ENCODE measurements at regions not wholly inside any gene's neighbourhood (a gene's known extent, or its start where the extent isn't known, plus 50 kb on each side); places are given as distances from the start of the nearest gene placed in this dataset.

GRCh38 chr6:105747823-105748405 lies 338.2 kb upstream of the PRDM1 start:
- TF ChIP-seq PBX3 (IDR thresholded peaks at IDR 0.05) (no peak), REST (IDR thresholded peaks at IDR 0.05) (no peak), POLR2A (IDR thresholded peaks at IDR 0.05; ENCODE audit: low read length) (no peak), MYC (IDR thresholded peaks at IDR 0.05; ENCODE audit: borderline replicate concordance, low read length) (no peak), CTCF (IDR thresholded peaks at IDR 0.05) (no peak), JUNB (IDR thresholded peaks at IDR 0.05) (no peak), RFX5 (IDR thresholded peaks at IDR 0.05) (no peak), CHD2 (IDR thresholded peaks at IDR 0.05; ENCODE audit: low read length, partially characterized antibody) (no peak), HEYL (CRISPR knock-in tag; IDR thresholded peaks at IDR 0.05) (no peak)
